A549 (cell line): ENCODE measurements at regions not wholly inside any gene's neighbourhood (a gene's known extent, or its start where the extent isn't known, plus 50 kb on each side); places are given as distances from the start of the nearest gene placed in this dataset.

Experiments used
- ATAC-seq, 2 experiments: fragments of 200-7000 bp in 1 of 2; fragments of >200 bp in 1 of 2; cut with Nextera tagmentation in 1 of 2; cut with Tn5 transposase in 1 of 2; 3 replicates each; pipeline versions ENCODE4 v1.8.0 to v1.9.1; 2018 to 2020; ENCODE audit warnings: mild to moderate bottlenecking in 1 of 2, moderate library complexity in 1 of 2
- CTCF ChIA-PET: fragments of 300-600 bp; sonication (Branson Sonifier 250); formaldehyde crosslinking; extraction: SDS; loops from one replicate; lab custom pipeline; 2021; ENCODE audit warnings: antibody characterized with exemption, inconsistent platforms; lab: Yijun Ruan, JAX
- POLR2A ChIA-PET: fragments of 350-600 bp; formaldehyde crosslinking; extraction: SDS; loops from one replicate; lab custom pipeline; 2021; ENCODE audit warnings: antibody characterized with exemption, inconsistent platforms; lab: Yijun Ruan, JAX
- DNase-seq, 2 experiments: peaks; one replicate each; pipeline versions ENCODE4 v3.0.0 to v3.0.0-alpha.2; 2011 to 2016; ENCODE audit warnings: low read depth in 1 of 2, low spot score in 1 of 2
- FAIRE-seq: peaks from 2 replicates; lab custom pipeline; 2011; peaks lifted over from hg19 to GRCh38; lab: Jason Lieb, UNC
- H3K27ac ChIP-seq, 2 experiments: fragments of >200 bp; sonication (Bioruptor Twin); formaldehyde crosslinking; 3 replicates each; pipeline ENCODE4 v1.5.1; 2016 to 2017
- H3K4me1 ChIP-seq: fragments of >200 bp; sonication (Bioruptor Twin); formaldehyde crosslinking; 3 replicates; pipeline ENCODE4 v1.6.1; 2016
- H3K4me2 ChIP-seq: fragments of >200 bp; sonication (Bioruptor Twin); formaldehyde crosslinking; 3 replicates; pipeline ENCODE4 v1.6.1; 2016
- H3K4me3 ChIP-seq: fragments of >200 bp; sonication (Bioruptor Twin); formaldehyde crosslinking; 3 replicates; pipeline ENCODE4 v1.5.1; 2016
- H3K9me3 ChIP-seq: fragments of >200 bp; sonication (Bioruptor Twin); formaldehyde crosslinking; 3 replicates; pipeline ENCODE4 v1.6.1; 2016
- EHMT2 ChIP-seq: fragments of 200-600 bp; sonication (generic); IDR thresholded peaks from 2 replicates; pipeline ENCODE4 v1.6.1; 2016; ENCODE audit warnings: antibody characterized with exemption, low read depth, mild to moderate bottlenecking, moderate library complexity
- EP300 ChIP-seq, 2 experiments: fragments of >200 bp; sonication (Bioruptor Twin); formaldehyde crosslinking; IDR thresholded peaks; 2 replicates in 1 of 2; 3 replicates in 1 of 2; pipeline ENCODE4 v1.6.1; 2016 to 2017
- FOSL2 ChIP-seq, 2 experiments: fragments of 450-650 bp in 1 of 2; fragments of >200 bp in 1 of 2; sonication (Bioruptor Twin) in 1 of 2; formaldehyde crosslinking; IDR thresholded peaks; 2 replicates each; pipeline versions ENCODE4 v1.5.0 to v1.6.1; 2016 to 2020; ENCODE audit warnings: mild to moderate bottlenecking in 1 of 2, moderate library complexity in 1 of 2
- FOXS1 ChIP-seq: fragments of 250-450 bp; sonication (Bioruptor Pico); IDR thresholded peaks from 2 replicates; pipeline ENCODE4 v1.5.0; 2020; ENCODE audit warnings: mild to moderate bottlenecking, moderate library complexity
- GATA3 ChIP-seq: IDR thresholded peaks from 2 replicates; pipeline ENCODE4 v1.6.1; 2012; ENCODE audit warnings: borderline replicate concordance
- HDAC2 ChIP-seq: fragments of 200-600 bp; sonication (generic); IDR thresholded peaks from 2 replicates; pipeline ENCODE4 v1.6.1; 2016
- HOXB13 ChIP-seq: fragments of 250-450 bp; sonication (Bioruptor Pico); IDR thresholded peaks from 2 replicates; pipeline ENCODE4 v1.5.0; 2020; ENCODE audit warnings: low read depth, mild to moderate bottlenecking, moderate library complexity
- JUN ChIP-seq, 2 experiments: fragments of >200 bp; sonication (Bioruptor Twin); formaldehyde crosslinking; IDR thresholded peaks; 2 replicates in 1 of 2; 3 replicates in 1 of 2; pipeline ENCODE4 v1.6.1; 2016 to 2017
- KDM1A ChIP-seq: fragments of 200-600 bp; sonication (generic); IDR thresholded peaks from 2 replicates; pipeline ENCODE4 v1.6.1; 2016; ENCODE audit warnings: low read depth, mild to moderate bottlenecking
- MAFK ChIP-seq: fragments of 450-650 bp; IDR thresholded peaks from 2 replicates; pipeline ENCODE4 v1.6.1; 2014; ENCODE audit not compliant: partially characterized antibody
- NPAS2 ChIP-seq: fragments of 250-450 bp; sonication (Bioruptor Pico); IDR thresholded peaks from 2 replicates; pipeline ENCODE4 v1.8.0; 2022; ENCODE audit warnings: mild to moderate bottlenecking, moderate library complexity, borderline replicate concordance
- POLR2AphosphoS2 ChIP-seq: conservative IDR thresholded peaks from 2 replicates; pipeline ENCODE4 v1.6.1; 2012; ENCODE audit warnings: low read length, improper control_type of control experiment, inconsistent platforms
- RAD21 ChIP-seq, 2 experiments: fragments of >200 bp in 1 of 2; sonication (Bioruptor Twin) in 1 of 2; formaldehyde crosslinking in 1 of 2; IDR thresholded peaks in 1 of 2; conservative IDR thresholded peaks in 1 of 2; 2 replicates in 1 of 2; 3 replicates in 1 of 2; pipeline ENCODE4 v1.6.1; 2012 to 2018; ENCODE audit warnings: inconsistent platforms in 1 of 2
- RCOR1 ChIP-seq: fragments of 150-350 bp; IDR thresholded peaks from 2 replicates; pipeline ENCODE4 v1.6.1; 2014; ENCODE audit warnings: antibody characterized with exemption, low read length, low read depth
- SREBF2 ChIP-seq: fragments of 450-650 bp; IDR thresholded peaks from 2 replicates; pipeline ENCODE4 v1.6.1; 2014; ENCODE audit warnings: mild to moderate bottlenecking, moderate library complexity
- ZC3H11A ChIP-seq: fragments of 450-650 bp; IDR thresholded peaks from 2 replicates; pipeline ENCODE4 v1.6.1; 2014; ENCODE audit warnings: antibody characterized with exemption, mild to moderate bottlenecking
- ZNF302 ChIP-seq: fragments of 250-450 bp; sonication (Bioruptor Pico); IDR thresholded peaks from 2 replicates; pipeline ENCODE4 v1.9.0; 2021; ENCODE audit warnings: inconsistent platforms, mild to moderate bottlenecking, moderate library complexity
- ZSCAN20 ChIP-seq: fragments of 250-450 bp; sonication (Bioruptor Pico); IDR thresholded peaks from 2 replicates; pipeline ENCODE4 v1.8.0; 2022; ENCODE audit warnings: mild to moderate bottlenecking, moderate library complexity
- WGBS: methylation state at CpG from one replicate; pipeline ENCODE4 v1.1.6; 2017; ENCODE audit errors: missing lambda C conversion rate; 5-methylcytosine and 5-hydroxymethylcytosine counted together
- TF ChIP-seq, protein P1 (sequence below): fragments of >200 bp; sonication (Bioruptor Twin); formaldehyde crosslinking; IDR thresholded peaks from 3 replicates; pipeline ENCODE4 v1.6.1; 2016
- TF ChIP-seq, protein P2 (sequence below): fragments of 250-450 bp; sonication (Bioruptor Pico); IDR thresholded peaks from 2 replicates; pipeline ENCODE4 v1.5.0; 2020; ENCODE audit warnings: low read depth, mild to moderate bottlenecking, moderate library complexity
- TF ChIP-seq, protein P3 (sequence below): fragments of >200 bp; sonication (Bioruptor Twin); formaldehyde crosslinking; IDR thresholded peaks from 2 replicates; pipeline ENCODE4 v1.6.1; 2016
- TF ChIP-seq, protein P4 (sequence below): IDR thresholded peaks from 2 replicates; pipeline ENCODE4 v1.6.1; 2012
- TF ChIP-seq, protein P5 (sequence below): fragments of >200 bp; sonication (Bioruptor Twin); formaldehyde crosslinking; IDR thresholded peaks from 3 replicates; pipeline ENCODE4 v1.5.1; 2016

DNA sequence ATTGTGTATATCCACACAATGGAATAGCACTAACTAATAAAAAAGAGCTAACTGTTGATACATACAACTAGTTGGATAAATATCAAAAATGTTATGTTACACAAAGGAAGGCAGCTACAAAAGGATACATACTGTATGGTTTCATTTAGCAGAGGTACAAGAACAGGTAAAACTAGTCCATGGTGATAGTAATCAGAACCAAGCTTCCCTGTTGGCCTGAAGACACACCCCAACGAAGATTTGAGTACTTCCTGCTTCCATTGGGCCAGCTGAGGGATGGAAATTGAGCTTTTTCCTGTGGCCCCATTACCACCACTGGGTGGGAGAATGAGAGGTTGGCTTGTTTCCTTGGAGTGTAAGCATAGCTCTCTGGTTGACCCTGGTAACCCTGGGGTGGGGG lies 117.3 kb upstream of the CADPS start:
- Histone ChIP-seq H3K4me1 (no peaks in the 10 kb centered on the region), H3K9me3 (no peaks in the 10 kb centered on the region), H3K4me2 (no peak overlapping the region), H3K4me3 (no peak overlapping the region), H3K27ac (no peak overlapping the region)
- TF ChIP-seq EHMT2: no peak
- no peak for TF ChIP-seq FOSL2 (IDR thresholded peaks at IDR 0.05)
- TF ChIP-seq FOSL2 (CRISPR knock-in tag; IDR thresholded peaks at IDR 0.05): no peak
- 0% methylated on average over 1 of the region's 1 CpG for WGBS
- no peak for ATAC-seq
- FAIRE-seq: no peak
- no peak for DNase-seq
- CTCF ChIA-PET: no interaction called here
- POLR2A ChIA-PET: no interaction called here

DNA sequence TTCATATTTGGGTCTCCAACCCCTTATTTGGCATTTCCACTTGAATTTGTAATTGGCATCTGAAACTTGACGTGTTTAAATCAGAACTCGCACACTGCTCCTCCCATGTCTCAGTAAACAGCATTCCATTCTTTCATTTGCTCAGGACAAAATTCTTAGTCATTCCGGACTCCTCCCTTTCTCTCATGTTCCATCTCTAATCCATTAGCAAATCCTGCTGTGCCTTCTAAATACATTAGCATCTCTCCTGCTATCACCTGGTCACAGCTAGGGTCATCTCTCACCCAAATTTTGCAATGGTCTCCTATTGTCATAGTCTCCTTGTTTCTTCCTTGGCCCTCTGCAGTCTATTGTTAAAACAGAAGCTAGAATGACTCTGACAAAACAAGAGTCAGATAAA lies 119.9 kb upstream of the CADPS start:
- ChIA-PET CTCF (no interaction called here), POLR2A (no interaction called here)
- Histone ChIP-seq H3K4me2 (no peak overlapping the region), H3K9me3 (no peaks in the 10 kb centered on the region), H3K4me1 (no peaks in the 10 kb centered on the region), H3K4me3 (no peak overlapping the region), H3K27ac (no peak overlapping the region)
- ATAC-seq (no peak), DNase-seq (no peak), FAIRE-seq (no peak)
- TF ChIP-seq ZC3H11A: no peak
- TF ChIP-seq JUN (IDR thresholded peaks at IDR 0.05): no peak
- TF ChIP-seq MAFK: no peak
- no peak for TF ChIP-seq HOXB13 (CRISPR knock-in tag)
- WGBS: 2% methylated on average over 3 of the region's 3 CpGs

DNA sequence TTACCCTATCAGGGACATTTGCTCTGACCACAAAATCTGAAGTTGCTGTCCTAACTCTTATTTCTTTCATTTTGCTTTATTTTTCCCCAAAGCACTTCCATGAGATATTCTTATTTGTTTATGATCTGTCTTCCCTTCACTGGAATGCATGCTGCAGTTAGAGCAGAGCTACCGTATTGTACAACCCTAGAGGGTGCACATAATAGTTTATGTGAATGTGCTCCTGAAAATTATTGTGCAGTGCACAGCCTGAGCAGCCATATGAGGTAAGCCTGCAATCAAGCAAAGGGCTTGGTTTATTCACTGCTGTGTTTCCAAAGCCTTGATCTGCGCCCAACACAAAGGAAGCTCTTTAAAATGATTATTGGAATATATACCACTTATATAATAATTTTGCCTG lies 120.3 kb upstream of the CADPS start:
- FAIRE-seq (no peak), DNase-seq (no peak), ATAC-seq (no peak)
- Histone ChIP-seq H3K9me3 (no peaks in the 10 kb centered on the region), H3K27ac (no peak overlapping the region), H3K4me1 (no peaks in the 10 kb centered on the region), H3K4me3 (no peak overlapping the region), H3K4me2 (no peak overlapping the region)
- WGBS: 4% methylated on average over 2 of the region's 2 CpGs
- CTCF ChIA-PET: no interaction called here
- POLR2A ChIA-PET: no interaction called here
- TF ChIP-seq ZC3H11A (no peak), RAD21 (conservative IDR thresholded peaks at IDR 0.05 in 1 of 2, IDR thresholded peaks at IDR 0.05 in 1 of 2) (no peak), POLR2AphosphoS2 (no peak), KDM1A (no peak), HDAC2 (no peak), NPAS2 (CRISPR knock-in tag) (no peak), FOXS1 (CRISPR knock-in tag) (no peak), FOSL2 (IDR thresholded peaks at IDR 0.05) (no peak), FOSL2 (CRISPR knock-in tag; IDR thresholded peaks at IDR 0.05) (no peak)
- TF ChIP-seq, protein P1, sequence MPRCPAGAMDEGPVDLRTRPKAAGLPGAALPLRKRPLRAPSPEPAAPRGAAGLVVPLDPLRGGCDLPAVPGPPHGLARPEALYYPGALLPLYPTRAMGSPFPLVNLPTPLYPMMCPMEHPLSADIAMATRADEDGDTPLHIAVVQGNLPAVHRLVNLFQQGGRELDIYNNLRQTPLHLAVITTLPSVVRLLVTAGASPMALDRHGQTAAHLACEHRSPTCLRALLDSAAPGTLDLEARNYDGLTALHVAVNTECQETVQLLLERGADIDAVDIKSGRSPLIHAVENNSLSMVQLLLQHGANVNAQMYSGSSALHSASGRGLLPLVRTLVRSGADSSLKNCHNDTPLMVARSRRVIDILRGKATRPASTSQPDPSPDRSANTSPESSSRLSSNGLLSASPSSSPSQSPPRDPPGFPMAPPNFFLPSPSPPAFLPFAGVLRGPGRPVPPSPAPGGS: no peak
- TF ChIP-seq, protein P2, sequence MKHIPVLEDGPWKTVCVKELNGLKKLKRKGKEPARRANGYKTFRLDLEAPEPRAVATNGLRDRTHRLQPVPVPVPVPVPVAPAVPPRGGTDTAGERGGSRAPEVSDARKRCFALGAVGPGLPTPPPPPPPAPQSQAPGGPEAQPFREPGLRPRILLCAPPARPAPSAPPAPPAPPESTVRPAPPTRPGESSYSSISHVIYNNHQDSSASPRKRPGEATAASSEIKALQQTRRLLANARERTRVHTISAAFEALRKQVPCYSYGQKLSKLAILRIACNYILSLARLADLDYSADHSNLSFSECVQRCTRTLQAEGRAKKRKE (CRISPR knock-in tag): no peak
- TF ChIP-seq, protein P3, sequence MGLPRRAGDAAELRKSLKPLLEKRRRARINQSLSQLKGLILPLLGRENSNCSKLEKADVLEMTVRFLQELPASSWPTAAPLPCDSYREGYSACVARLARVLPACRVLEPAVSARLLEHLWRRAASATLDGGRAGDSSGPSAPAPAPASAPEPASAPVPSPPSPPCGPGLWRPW: no peak

DNA sequence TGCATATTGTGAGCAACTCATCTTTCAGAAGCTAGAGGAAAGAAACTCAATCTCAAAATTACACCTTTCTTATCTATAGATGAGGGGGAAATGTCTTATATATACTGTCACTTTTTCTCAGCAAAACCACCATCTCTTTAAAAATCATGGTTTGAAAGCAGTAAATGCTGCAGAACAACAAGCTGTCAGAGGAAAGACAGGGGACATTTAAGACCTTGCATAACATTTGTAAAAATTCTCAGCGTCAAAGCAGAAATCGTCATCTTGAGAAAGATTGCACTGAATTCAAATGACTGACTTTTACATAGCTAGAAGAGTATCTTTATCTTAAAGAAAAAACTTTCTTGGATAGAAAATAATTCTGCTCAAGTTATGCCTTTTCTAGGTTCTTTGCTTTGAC lies 122.2 kb upstream of the CADPS start:
- no peak overlapping the region for H3K4me3 ChIP-seq
- ATAC-seq: no peak
- TF ChIP-seq EHMT2 (no peak), EP300 (IDR thresholded peaks at IDR 0.05) (no peak), SREBF2 (no peak), GATA3 (no peak), NPAS2 (CRISPR knock-in tag) (no peak), JUN (IDR thresholded peaks at IDR 0.05) (no peak), ZNF302 (CRISPR knock-in tag) (no peak), RCOR1 (no peak), FOXS1 (CRISPR knock-in tag) (no peak), ZSCAN20 (CRISPR knock-in tag) (no peak)
- TF ChIP-seq, protein P4, sequence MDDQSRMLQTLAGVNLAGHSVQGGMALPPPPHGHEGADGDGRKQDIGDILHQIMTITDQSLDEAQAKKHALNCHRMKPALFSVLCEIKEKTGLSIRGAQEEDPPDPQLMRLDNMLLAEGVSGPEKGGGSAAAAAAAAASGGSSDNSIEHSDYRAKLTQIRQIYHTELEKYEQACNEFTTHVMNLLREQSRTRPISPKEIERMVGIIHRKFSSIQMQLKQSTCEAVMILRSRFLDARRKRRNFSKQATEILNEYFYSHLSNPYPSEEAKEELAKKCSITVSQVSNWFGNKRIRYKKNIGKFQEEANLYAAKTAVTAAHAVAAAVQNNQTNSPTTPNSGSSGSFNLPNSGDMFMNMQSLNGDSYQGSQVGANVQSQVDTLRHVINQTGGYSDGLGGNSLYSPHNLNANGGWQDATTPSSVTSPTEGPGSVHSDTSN: no peak
- TF ChIP-seq, protein P5, sequence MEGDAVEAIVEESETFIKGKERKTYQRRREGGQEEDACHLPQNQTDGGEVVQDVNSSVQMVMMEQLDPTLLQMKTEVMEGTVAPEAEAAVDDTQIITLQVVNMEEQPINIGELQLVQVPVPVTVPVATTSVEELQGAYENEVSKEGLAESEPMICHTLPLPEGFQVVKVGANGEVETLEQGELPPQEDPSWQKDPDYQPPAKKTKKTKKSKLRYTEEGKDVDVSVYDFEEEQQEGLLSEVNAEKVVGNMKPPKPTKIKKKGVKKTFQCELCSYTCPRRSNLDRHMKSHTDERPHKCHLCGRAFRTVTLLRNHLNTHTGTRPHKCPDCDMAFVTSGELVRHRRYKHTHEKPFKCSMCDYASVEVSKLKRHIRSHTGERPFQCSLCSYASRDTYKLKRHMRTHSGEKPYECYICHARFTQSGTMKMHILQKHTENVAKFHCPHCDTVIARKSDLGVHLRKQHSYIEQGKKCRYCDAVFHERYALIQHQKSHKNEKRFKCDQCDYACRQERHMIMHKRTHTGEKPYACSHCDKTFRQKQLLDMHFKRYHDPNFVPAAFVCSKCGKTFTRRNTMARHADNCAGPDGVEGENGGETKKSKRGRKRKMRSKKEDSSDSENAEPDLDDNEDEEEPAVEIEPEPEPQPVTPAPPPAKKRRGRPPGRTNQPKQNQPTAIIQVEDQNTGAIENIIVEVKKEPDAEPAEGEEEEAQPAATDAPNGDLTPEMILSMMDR: no peak
- TF ChIP-seq, all 56 proteins: peak for 0
- Histone ChIP-seq H3K9me3 (no peaks in the 10 kb centered on the region), H3K4me2 (no peak overlapping the region), H3K4me1 (no peaks in the 10 kb centered on the region), H3K27ac (no peak overlapping the region)
- ChIA-PET POLR2A (no interaction called here), CTCF (no interaction called here)
- no peak for FAIRE-seq
- WGBS: 26% methylated on average over 2 of the region's 2 CpGs
- DNase-seq: no peak
